AG10803 (cell line): ENCODE measurements at regions not wholly inside any gene's neighbourhood (a gene's known extent, or its start where the extent isn't known, plus 50 kb on each side); places are given as distances from the start of the nearest gene placed in this dataset.

Source experiments
- DNase-seq: peaks from one replicate; pipeline ENCODE4 v3.0.0; 2010; ENCODE audit warnings: low read depth
- H3K4me3 ChIP-seq: 2 replicates; pipeline ENCODE4 v1.5.1; 2011; ENCODE audit warnings: mild to moderate bottlenecking, low read length, control low read depth
- TF ChIP-seq, protein P1 (sequence below): conservative IDR thresholded peaks from 2 replicates; pipeline ENCODE4 v1.5.1; 2011; ENCODE audit warnings: mild to moderate bottlenecking, low read length, control low read depth, inconsistent platforms

DNA sequence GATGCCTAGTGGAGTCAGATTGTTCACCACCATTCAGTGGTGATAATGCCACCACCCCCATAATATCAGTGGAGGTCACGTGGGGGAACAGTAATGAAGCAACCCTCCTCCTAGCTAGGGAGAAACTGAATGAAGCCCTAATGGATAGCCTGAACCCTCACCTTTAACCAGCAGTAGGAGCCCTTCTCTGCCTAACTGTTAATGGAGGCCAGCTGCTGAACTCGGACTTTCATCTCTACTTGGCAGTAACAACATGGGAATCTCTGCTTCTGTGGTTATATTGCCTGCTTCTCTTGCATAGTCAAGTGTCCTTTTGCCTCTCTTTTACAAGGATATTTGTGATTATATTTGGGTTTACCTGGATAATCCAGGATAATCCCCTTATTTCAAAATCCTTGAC is 1097.9 kb downstream of the REEP3 start:
- no peak overlapping the region for H3K4me3 ChIP-seq
- DNase-seq: no peak
- TF ChIP-seq, protein P1, sequence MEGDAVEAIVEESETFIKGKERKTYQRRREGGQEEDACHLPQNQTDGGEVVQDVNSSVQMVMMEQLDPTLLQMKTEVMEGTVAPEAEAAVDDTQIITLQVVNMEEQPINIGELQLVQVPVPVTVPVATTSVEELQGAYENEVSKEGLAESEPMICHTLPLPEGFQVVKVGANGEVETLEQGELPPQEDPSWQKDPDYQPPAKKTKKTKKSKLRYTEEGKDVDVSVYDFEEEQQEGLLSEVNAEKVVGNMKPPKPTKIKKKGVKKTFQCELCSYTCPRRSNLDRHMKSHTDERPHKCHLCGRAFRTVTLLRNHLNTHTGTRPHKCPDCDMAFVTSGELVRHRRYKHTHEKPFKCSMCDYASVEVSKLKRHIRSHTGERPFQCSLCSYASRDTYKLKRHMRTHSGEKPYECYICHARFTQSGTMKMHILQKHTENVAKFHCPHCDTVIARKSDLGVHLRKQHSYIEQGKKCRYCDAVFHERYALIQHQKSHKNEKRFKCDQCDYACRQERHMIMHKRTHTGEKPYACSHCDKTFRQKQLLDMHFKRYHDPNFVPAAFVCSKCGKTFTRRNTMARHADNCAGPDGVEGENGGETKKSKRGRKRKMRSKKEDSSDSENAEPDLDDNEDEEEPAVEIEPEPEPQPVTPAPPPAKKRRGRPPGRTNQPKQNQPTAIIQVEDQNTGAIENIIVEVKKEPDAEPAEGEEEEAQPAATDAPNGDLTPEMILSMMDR: no peak

DNA sequence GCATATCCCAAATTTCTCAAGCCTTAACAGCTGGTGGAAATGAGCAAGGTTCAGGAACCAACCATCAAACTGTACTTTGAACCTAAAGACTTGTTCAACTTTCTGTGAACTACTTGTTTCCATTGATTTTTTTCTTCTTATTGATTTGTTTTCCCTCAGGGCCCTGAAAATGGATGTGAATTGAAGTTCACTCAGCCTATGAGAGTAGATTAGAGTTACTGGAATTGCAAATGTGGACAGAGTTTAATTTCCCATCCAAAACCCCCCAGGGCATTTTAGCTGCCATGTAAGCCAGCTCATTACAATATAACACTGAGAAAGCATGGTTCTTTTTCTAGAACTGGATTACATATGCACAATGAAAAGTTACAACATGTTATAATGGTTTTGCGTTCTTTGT is 1105.7 kb downstream of the REEP3 start:
- TF ChIP-seq, protein P1: no peak
- no peak overlapping the region for H3K4me3 ChIP-seq
- no peak for DNase-seq

DNA sequence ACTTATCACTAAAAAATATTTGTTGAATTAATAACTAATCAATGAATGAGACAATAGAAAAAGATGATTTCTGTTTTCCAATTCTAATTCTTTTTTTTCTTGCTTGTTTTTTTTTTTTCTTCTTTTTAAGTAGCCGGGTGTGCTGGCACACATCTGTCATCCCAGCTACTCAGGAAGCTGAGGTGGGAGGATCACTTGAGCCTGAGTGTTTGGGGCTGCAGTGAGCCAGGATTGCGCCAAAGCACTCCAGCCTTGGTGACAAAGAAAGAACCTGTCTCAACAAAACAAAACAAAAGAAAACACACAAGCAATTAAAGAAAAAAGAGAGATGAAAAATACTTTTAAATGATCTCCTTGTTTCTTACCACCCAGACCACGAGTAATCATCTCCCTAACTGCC is 1109.3 kb downstream of the REEP3 start:
- H3K4me3 ChIP-seq: no peak overlapping the region
- DNase-seq: no peak
- TF ChIP-seq, protein P1: no peak

DNA sequence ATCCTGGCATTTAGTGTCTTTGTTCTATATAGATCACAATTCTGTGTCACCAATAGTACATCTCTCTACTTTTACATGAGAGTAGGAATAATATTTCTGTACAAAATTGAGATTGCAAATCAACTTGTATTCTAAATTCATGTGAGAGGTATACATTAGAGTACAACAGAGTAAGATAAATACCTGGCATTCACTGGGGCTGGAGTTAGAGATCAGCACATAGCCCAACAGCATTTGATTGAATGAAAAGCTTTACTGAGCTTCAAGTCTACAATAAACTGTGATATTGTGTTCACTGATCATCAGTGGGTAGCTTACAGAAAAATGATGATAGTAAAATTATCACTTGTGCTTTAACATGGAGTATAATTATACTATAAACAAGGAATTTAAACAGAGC is 1114.7 kb downstream of the REEP3 start:
- no peak for DNase-seq
- TF ChIP-seq, protein P1: no peak
- no peak overlapping the region for H3K4me3 ChIP-seq

DNA sequence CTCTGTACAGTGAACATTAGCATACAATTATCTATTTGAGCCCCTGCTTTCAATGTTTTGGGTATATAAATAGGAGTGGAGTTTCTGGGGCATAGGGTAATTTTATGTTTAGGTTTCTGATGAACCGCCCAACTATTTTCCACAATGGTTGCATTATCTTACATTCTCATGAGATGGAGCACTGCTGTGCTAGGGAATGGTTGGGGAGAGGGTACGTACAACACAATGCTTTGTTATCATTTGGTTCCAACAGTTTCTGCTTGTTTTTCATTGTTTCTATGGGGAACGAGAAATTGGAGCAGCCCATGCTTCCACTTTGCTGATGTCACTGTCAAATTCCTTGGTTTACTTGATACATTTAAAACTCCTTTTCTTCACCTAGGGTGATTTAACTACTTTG is 1115.3 kb downstream of the REEP3 start:
- no peak overlapping the region for H3K4me3 ChIP-seq
- no peak for DNase-seq
- TF ChIP-seq, protein P1: no peak

DNA sequence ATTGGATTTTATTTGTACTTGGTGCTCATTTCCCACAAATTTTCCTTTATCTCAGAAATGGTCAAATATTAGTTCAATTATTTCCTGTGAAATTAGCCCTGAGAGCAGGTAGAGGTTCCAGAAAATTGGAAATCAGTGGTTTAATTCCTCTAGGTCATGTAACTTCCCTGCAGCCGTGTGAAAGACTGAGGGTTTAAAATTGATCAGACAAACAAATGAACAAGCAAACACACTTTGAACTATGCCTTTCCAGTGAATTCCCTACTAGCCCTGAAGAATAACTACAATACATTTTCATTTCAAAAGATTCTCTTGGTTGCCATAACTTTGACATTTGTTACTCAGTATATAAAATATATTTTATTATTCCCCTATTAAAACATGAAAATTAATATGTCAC is 1116.7 kb downstream of the REEP3 start:
- H3K4me3 ChIP-seq: no peak overlapping the region
- DNase-seq: no peak
- TF ChIP-seq, protein P1: no peak

DNA sequence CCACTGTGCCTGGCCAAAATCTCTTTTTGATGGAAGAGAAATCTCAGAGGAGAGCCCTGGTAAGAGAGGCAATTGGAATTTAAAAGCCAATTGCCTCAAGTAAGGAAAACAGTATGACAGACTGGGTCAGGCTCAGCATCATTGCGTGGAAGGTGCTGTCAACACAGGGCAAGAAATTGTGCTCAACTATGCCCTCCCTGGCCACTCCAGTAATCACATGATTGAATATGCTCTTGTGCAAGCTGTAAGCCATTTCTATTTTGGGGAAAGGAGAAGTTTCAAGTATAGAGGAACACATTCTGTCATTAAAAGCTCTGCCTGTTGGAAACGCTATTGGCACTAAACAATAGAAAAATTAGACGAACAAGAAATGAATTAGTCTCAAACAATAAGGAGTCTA is 1127.7 kb downstream of the REEP3 start:
- no peak for DNase-seq
- TF ChIP-seq, protein P1: no peak
- H3K4me3 ChIP-seq: no peak overlapping the region
